ACC112 (cell line): ENCODE measurements at regions not wholly inside any gene's neighbourhood (a gene's known extent, or its start where the extent isn't known, plus 50 kb on each side); places are given as distances from the start of the nearest gene placed in this dataset.
A peak's percentile ranks its signal among the peaks of the same experiment; 100 is the strongest.

ENCODE experiments used
- H2AFZ ChIP-seq: fragments of 200-600 bp; sonication (generic); one replicate; pipeline ENCODE4 v1.6.0; 2017; ENCODE audit warnings: antibody characterized with exemption, low read length; ENCODE audit not compliant: unreplicated experiment
- H3K27ac ChIP-seq: fragments of 200-600 bp; sonication (generic); 2 replicates; pipeline ENCODE4 v1.5.1; 2014; ENCODE audit warnings: low read depth, mild to moderate bottlenecking, antibody characterized with exemption, low read length, moderate library complexity
- H3K27me3 ChIP-seq: fragments of 200-600 bp; sonication (generic); 2 replicates; pipeline ENCODE4 v1.6.1; 2014; ENCODE audit warnings: mild to moderate bottlenecking, antibody characterized with exemption, low read length, moderate library complexity, mixed read lengths; ENCODE audit not compliant: insufficient read depth
- H3K36me3 ChIP-seq: fragments of 200-600 bp; sonication (generic); 2 replicates; pipeline ENCODE4 v1.6.1; 2016; ENCODE audit warnings: mild to moderate bottlenecking, antibody characterized with exemption, low read length, moderate library complexity, mixed read lengths; ENCODE audit not compliant: insufficient read depth
- H3K4me1 ChIP-seq: fragments of 200-600 bp; sonication (generic); one replicate; pipeline ENCODE4 v1.6.1; 2016; ENCODE audit warnings: low read length, mixed read lengths; ENCODE audit not compliant: insufficient read depth, unreplicated experiment, control insufficient read depth
- H3K4me3 ChIP-seq: fragments of 200-600 bp; sonication (generic); 2 replicates; pipeline ENCODE4 v1.5.1; 2014; ENCODE audit warnings: mild to moderate bottlenecking, low read depth, low read length
- H3K79me2 ChIP-seq: fragments of 200-600 bp; sonication (generic); one replicate; pipeline ENCODE4 v1.6.0; 2016; ENCODE audit warnings: low read length; ENCODE audit not compliant: control insufficient read depth, unreplicated experiment, insufficient read depth

- H3K27me3 ChIP-seq: peaks cover 73% of the 10 kb centered on the region
- no peak overlapping the region for H3K27ac ChIP-seq
- no peaks in the 10 kb centered on the region for H3K36me3 ChIP-seq
- peaks cover 8% of the 10 kb centered on the region for H3K4me1 ChIP-seq
- no peaks in the 10 kb centered on the region for H3K79me2 ChIP-seq
- H3K4me3 ChIP-seq: no peak overlapping the region
- H2AFZ ChIP-seq: no peak overlapping the region
Observed at GRCh38 chr10:113320987-113321386, 231.9 kb upstream of the HABP2 start.

DNA sequence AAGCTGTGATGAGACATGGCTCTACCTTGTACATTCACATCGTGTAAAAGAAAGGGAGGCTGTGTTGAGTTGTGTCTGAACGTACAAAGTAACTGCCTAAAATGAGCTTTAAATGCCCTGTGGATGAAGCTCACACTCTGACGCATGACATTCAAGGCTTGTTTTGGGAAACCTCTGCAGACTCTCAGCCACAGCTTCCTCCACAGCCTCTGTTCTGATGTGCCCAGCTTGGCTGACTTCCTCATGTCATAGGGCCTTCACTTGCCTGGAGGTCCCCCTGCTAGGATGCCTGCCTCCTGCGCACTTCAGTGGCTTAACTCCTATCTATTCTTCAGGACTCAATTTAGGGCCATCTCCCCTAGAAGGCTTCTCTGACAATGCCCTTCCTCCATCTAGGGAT lies 230.0 kb upstream of the HABP2 start:
- H3K36me3 ChIP-seq: no peaks in the 10 kb centered on the region
- H3K4me1 ChIP-seq: peaks cover 20% of the 10 kb centered on the region
- no peaks in the 10 kb centered on the region for H3K79me2 ChIP-seq
- H3K27me3 ChIP-seq: peaks cover 54% of the 10 kb centered on the region
- H3K27ac ChIP-seq: no peak overlapping the region
- H3K4me3 ChIP-seq: no peak overlapping the region
- H2AFZ ChIP-seq: no peak overlapping the region

DNA sequence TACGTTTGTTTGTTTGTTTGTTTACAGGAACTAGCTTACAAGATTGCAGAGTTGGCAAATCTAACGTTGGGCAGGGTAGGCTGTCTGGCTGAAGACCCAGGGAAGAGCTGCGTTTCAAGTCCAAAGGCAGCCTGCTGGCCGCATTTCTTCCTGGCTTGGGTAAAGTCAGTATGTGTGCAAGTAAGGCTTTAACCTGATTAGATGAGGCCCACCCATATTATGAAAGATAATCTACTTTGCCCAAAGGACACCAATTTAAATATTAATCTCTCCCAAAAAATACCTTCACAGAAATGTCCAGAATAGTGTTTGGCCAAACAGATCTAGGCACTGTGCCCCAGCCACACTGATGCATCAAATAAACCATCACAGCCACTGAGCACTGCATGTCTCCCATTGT lies 228.9 kb upstream of the HABP2 start:
- Histone ChIP-seq H3K27me3 (peaks cover 43% of the 10 kb centered on the region), H3K36me3 (no peaks in the 10 kb centered on the region), H3K27ac (no peak overlapping the region), H3K79me2 (no peaks in the 10 kb centered on the region), H2AFZ (no peak overlapping the region), H3K4me3 (no peak overlapping the region), H3K4me1 (peaks cover 24% of the 10 kb centered on the region)

DNA sequence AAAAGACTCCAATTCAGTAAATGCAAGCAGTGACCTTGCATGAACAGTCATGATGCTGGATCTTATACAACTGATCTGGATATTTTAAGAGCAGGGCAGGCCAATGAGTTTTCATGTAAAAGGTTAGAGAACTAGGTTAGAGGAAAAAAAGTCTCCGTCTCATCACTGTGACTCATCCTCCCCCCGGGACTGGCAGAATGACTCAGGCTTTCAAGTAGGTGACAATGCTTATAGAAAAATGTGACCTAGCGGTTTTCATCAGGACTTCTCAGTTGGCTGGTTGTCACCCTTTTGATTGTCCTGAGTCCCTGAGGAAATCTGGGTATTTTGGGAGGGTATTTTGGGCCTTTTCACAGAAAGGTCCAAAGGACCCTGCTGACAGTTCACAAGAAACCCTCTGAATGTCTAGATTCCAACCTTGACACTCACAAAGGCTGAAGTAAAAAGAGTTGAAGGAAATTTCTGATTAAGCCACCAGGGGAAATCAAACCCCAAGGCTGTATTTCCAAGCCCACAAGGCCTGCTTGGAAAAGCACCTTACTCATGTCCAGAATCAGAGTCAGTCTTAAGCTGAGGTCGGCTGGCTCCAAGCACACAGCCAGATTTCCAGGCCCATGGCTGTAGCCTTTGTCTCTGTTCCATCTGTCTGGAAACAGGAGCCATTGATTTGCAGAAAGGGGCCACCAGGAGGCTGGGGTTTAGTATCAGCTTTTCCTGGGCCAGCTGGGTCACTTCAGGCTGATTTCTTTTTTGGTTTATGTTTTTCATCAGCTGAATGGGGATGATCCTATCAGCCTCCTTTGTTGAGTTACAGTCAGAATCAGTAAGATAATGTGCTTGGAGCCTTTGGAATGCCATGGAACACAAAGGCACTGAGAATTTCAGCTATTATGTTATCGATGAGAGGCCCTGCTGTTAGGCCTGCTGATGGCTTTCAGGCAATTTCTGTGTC lies 226.4 kb upstream of the HABP2 start:
- Histone ChIP-seq H3K36me3 (no peaks in the 10 kb centered on the region), H3K4me1 (peaks cover 32% of the 10 kb centered on the region), H2AFZ (no peak overlapping the region), H3K27ac (peak overlapping the region; percentile 77), H3K27me3 (peaks cover 30% of the 10 kb centered on the region), H3K4me3 (no peak overlapping the region), H3K79me2 (no peaks in the 10 kb centered on the region)

DNA sequence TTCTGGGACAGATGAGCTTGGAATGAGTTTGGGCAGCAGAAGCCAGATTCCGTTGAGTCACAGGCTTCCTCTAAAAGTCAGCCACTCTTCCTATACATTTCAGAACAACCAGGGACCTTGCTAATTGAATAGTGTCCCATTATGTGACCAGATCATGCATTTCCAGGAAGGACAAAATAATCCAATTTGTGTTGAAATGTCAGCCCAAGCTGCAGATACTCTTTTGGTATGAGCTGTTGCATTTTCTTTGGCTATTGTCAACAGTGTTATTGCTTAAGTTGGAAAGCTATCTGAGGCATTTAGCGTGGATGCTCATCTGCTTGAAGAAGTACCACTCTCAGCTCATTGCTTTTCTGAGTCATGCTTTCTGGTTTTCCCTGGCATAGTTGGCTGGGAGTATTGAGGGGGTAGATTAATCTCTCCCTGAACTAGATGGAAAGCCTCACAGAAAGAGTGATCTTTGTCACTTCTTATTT lies 223.7 kb upstream of the HABP2 start:
- 0 out of 2 replicates have a peak, but pooled peaks cover 2% of the 10 kb centered on the region for H3K36me3 ChIP-seq
- no peak overlapping the region for H3K4me3 ChIP-seq

DNA sequence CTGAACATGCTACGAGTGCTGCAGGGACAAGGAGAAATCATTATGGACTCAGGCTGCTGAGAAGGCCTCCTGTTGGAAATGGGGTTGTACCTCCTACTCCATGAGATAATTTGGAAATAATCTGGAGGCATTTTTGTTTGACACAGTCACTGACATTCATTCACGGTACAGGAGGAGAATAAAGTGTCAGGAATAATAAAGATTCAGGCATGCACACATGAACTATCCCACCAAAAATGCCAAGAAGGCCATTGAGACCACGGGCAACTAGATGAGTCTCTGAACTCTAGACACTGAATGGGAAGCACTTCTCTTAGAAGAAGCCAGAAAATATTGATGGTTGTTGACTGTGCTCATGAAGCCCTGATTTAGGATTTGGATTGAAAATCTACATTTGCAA lies 220.9 kb upstream of the HABP2 start:
- Histone ChIP-seq H3K27ac (no peak overlapping the region), H3K4me1 (peaks cover 19% of the 10 kb centered on the region), H2AFZ (no peak overlapping the region), H3K4me3 (no peak overlapping the region), H3K27me3 (peaks cover 49% of the 10 kb centered on the region), H3K79me2 (no peaks in the 10 kb centered on the region), H3K36me3 (0 out of 2 replicates have a peak, but pooled peaks cover 5% of the 10 kb centered on the region)

More for the DNA sequence above, 223.7 kb upstream of the HABP2 start:
- Histone ChIP-seq H2AFZ (no peak overlapping the region), H3K4me1 (peaks cover 32% of the 10 kb centered on the region), H3K27ac (no peak overlapping the region), H3K27me3 (peaks cover 32% of the 10 kb centered on the region), H3K79me2 (no peaks in the 10 kb centered on the region)

DNA sequence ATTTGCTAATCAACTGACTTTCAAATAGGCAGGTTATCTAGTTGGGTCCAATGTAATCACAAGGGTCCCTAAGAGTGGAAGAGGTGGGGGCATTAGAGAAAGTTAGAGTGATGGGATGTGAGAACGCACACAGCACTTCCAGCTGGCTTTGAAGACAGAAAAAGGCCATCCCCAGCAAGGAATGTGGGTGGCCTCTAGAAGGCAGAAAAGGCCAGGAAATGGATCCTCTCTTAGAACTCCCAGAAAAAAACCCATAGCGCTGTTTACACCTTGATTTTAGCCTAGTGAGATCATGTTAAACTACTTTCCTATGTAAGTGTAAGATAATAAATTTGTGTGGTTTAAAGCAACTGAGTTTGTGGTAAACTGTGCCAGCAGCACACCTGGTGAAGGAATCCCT lies 219.5 kb upstream of the HABP2 start:
- peaks cover 16% of the 10 kb centered on the region for H3K4me1 ChIP-seq
- no peak overlapping the region for H3K27ac ChIP-seq
- peaks cover 63% of the 10 kb centered on the region for H3K27me3 ChIP-seq
- no peak overlapping the region for H2AFZ ChIP-seq
- H3K4me3 ChIP-seq: no peak overlapping the region
- H3K79me2 ChIP-seq: no peaks in the 10 kb centered on the region
- H3K36me3 ChIP-seq: 0 out of 2 replicates have a peak, but pooled peaks cover 5% of the 10 kb centered on the region

DNA sequence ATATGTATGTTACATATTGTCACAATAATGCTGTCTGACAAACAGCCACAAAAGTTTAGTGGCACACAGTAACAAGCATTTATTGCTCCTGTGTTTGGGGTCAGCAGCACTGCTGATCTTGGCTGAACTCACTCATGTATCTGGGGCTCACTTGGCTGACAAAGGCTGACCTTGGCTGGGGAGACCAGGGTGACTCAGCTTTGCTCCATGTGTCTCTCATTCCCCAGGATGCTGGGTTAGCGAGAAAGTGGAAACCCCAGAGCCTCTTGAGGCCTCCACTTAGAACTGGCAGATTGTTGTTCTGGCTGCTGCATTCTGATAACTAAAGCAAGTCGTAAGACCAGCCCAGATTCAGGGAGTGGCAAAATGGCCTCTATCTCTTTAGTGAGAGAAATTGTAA lies 217.3 kb upstream of the HABP2 start:
- Histone ChIP-seq H2AFZ (no peak overlapping the region), H3K4me3 (no peak overlapping the region), H3K27ac (no peak overlapping the region), H3K4me1 (peaks cover 4% of the 10 kb centered on the region), H3K27me3 (peaks cover 85% of the 10 kb centered on the region), H3K79me2 (no peaks in the 10 kb centered on the region), H3K36me3 (0 out of 2 replicates have a peak, but pooled peaks cover 5% of the 10 kb centered on the region)

- H2AFZ ChIP-seq: no peak overlapping the region
- peaks cover 88% of the 10 kb centered on the region for H3K27me3 ChIP-seq
- H3K27ac ChIP-seq: no peak overlapping the region
- H3K4me3 ChIP-seq: no peak overlapping the region
- peaks cover 4% of the 10 kb centered on the region for H3K4me1 ChIP-seq
- H3K79me2 ChIP-seq: no peaks in the 10 kb centered on the region
- 0 out of 2 replicates have a peak, but pooled peaks cover 5% of the 10 kb centered on the region for H3K36me3 ChIP-seq
Observed at GRCh38 chr10:113336549-113337130, 216.2 kb upstream of the HABP2 start.

- Histone ChIP-seq H3K4me1 (peaks cover 4% of the 10 kb centered on the region), H3K36me3 (0 out of 2 replicates have a peak, but pooled peaks cover 5% of the 10 kb centered on the region), H3K27ac (no peak overlapping the region), H3K27me3 (peaks cover 88% of the 10 kb centered on the region), H3K79me2 (no peaks in the 10 kb centered on the region), H3K4me3 (no peak overlapping the region), H2AFZ (no peak overlapping the region)
Observed at GRCh38 chr10:113337142-113337541, 215.7 kb upstream of the HABP2 start.
